Left ventricle myocardium inferior (tissue), 1 donor: ENCODE measurements at regions not wholly inside any gene's neighbourhood (a gene's known extent, or its start where the extent isn't known, plus 50 kb on each side); places are given as distances from the start of the nearest gene placed in this dataset.

ENCODE experiments used
- DNase-seq: peaks from one replicate; pipeline ENCODE4 v3.0.0-alpha.2; 2020
- H3K27ac ChIP-seq: fragments of 200-600 bp; replicated peaks from 2 replicates; pipeline ENCODE4 v1.8.0; 2021
- H3K27me3 ChIP-seq: fragments of 200-600 bp; 2 replicates; pipeline ENCODE4 v1.8.0; 2021; ENCODE audit warnings: low read depth
- H3K36me3 ChIP-seq: fragments of 200-600 bp; 2 replicates; pipeline ENCODE4 v1.8.0; 2021
- H3K4me1 ChIP-seq: fragments of 200-600 bp; 2 replicates; pipeline ENCODE4 v1.8.0; 2021
- H3K4me3 ChIP-seq: fragments of 200-600 bp; 2 replicates; pipeline ENCODE4 v1.8.0; 2021; ENCODE audit warnings: mild to moderate bottlenecking, moderate library complexity
- H3K9me3 ChIP-seq: fragments of 200-600 bp; replicated peaks from 2 replicates; pipeline ENCODE4 v1.8.0; 2021
- intact Hi-C: fragments of 100-400 bp; cut with micrococcal nuclease; formaldehyde crosslinking; loops from one replicate; pipeline ENCODE4 v1.11.0; 2022
- TF ChIP-seq, protein P1 (sequence below): fragments of 200-600 bp; IDR thresholded peaks from 2 replicates; pipeline ENCODE4 v1.8.0; 2021; ENCODE audit warnings: antibody characterized with exemption, mild to moderate bottlenecking, borderline replicate concordance
- donor health status: DM: no; HTN: yes; CAD: no; lungs with severe emphysema.

GRCh38 chr5:92861531-92862285 lies 719.3 kb downstream of the NR2F1-AS1 start:
- Histone ChIP-seq H3K4me1 (no peaks in the 10 kb centered on the region), H3K27ac (no peak overlapping the region), H3K36me3 (no peaks in the 10 kb centered on the region), H3K27me3 (no peaks in the 10 kb centered on the region), H3K4me3 (no peak overlapping the region), H3K9me3 (no peaks in the 10 kb centered on the region)
- TF ChIP-seq, protein P1, sequence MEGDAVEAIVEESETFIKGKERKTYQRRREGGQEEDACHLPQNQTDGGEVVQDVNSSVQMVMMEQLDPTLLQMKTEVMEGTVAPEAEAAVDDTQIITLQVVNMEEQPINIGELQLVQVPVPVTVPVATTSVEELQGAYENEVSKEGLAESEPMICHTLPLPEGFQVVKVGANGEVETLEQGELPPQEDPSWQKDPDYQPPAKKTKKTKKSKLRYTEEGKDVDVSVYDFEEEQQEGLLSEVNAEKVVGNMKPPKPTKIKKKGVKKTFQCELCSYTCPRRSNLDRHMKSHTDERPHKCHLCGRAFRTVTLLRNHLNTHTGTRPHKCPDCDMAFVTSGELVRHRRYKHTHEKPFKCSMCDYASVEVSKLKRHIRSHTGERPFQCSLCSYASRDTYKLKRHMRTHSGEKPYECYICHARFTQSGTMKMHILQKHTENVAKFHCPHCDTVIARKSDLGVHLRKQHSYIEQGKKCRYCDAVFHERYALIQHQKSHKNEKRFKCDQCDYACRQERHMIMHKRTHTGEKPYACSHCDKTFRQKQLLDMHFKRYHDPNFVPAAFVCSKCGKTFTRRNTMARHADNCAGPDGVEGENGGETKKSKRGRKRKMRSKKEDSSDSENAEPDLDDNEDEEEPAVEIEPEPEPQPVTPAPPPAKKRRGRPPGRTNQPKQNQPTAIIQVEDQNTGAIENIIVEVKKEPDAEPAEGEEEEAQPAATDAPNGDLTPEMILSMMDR, result no peak
- no peak for DNase-seq
- intact Hi-C loops, result no loop called here

DNA sequence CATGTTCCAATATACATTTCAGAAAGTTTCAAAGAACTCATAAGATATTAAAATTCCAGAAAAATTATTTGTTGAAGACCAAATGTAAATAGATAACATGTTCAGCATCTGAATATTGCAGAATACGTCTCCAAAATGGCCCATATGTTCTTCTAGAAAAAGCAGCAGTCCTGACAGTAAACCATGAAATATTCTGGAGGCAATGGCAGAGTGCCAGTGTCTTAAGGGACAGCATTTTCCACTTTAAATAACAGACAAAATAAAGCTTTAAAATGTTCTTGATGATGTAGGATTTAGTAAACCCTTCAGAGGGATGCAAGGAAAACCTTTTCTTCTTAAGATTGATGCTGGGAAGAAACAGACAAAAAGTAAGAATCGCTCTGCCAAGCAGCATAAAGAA lies 721.0 kb downstream of the NR2F1-AS1 start:
- H3K27ac ChIP-seq, result no peak overlapping the region
- no peaks in the 10 kb centered on the region for H3K27me3 ChIP-seq
- TF ChIP-seq, protein P1, result no peak
- no peak overlapping the region for H3K4me3 ChIP-seq
- intact Hi-C loops, result no loop called here
- no peaks in the 10 kb centered on the region for H3K9me3 ChIP-seq
- no peaks in the 10 kb centered on the region for H3K4me1 ChIP-seq
- no peaks in the 10 kb centered on the region for H3K36me3 ChIP-seq
- no peak for DNase-seq

GRCh38 chr5:92852219-92852618 lies 728.8 kb downstream of the NR2F1-AS1 start:
- no peak overlapping the region for H3K4me3 ChIP-seq
- TF ChIP-seq, protein P1, result no peak
- H3K27ac ChIP-seq, result no peak overlapping the region

GRCh38 chr5:92850886-92851285 lies 730.1 kb downstream of the NR2F1-AS1 start:
- Histone ChIP-seq H3K4me3 (no peak overlapping the region), H3K27me3 (no peaks in the 10 kb centered on the region), H3K4me1 (no peaks in the 10 kb centered on the region), H3K27ac (no peak overlapping the region), H3K9me3 (no peaks in the 10 kb centered on the region), H3K36me3 (no peaks in the 10 kb centered on the region)
- intact Hi-C loops, result no loop called here
- DNase-seq, result no peak
- TF ChIP-seq, protein P1, result no peak

More at GRCh38 chr5:92852219-92852618, 728.8 kb downstream of the NR2F1-AS1 start:
- no peak for DNase-seq
- H3K4me1 ChIP-seq, result no peaks in the 10 kb centered on the region
- no peaks in the 10 kb centered on the region for H3K27me3 ChIP-seq
- no peaks in the 10 kb centered on the region for H3K36me3 ChIP-seq
- H3K9me3 ChIP-seq, result no peaks in the 10 kb centered on the region
- intact Hi-C loops, result no loop called here

GRCh38 chr5:92849756-92850155 lies 731.3 kb downstream of the NR2F1-AS1 start:
- H3K9me3 ChIP-seq, result no peaks in the 10 kb centered on the region
- no peaks in the 10 kb centered on the region for H3K27me3 ChIP-seq
- intact Hi-C loops, result no loop called here
- H3K4me3 ChIP-seq, result no peak overlapping the region
- DNase-seq, result no peak
- no peaks in the 10 kb centered on the region for H3K36me3 ChIP-seq
- H3K4me1 ChIP-seq, result no peaks in the 10 kb centered on the region
- TF ChIP-seq, protein P1, result no peak
- no peak overlapping the region for H3K27ac ChIP-seq
